SK-N-SH treated with all-trans-retinoic acid at 6 μM for 48 hours (cell line): ENCODE measurements at regions not wholly inside any gene's neighbourhood (a gene's known extent, or its start where the extent isn't known, plus 50 kb on each side); places are given as distances from the start of the nearest gene placed in this dataset.

Experiments used
- ARNTL ChIP-seq: fragments of 450-650 bp; formaldehyde crosslinking; IDR thresholded peaks from 2 replicates; pipeline ENCODE4 v1.5.0; 2020; ENCODE audit warnings: low read depth, mild to moderate bottlenecking, moderate library complexity, borderline replicate concordance
- CSDC2 ChIP-seq: fragments of 250-450 bp; sonication (Bioruptor Pico); IDR thresholded peaks from 2 replicates; pipeline ENCODE4 v1.5.0; 2020; ENCODE audit warnings: mild to moderate bottlenecking, moderate library complexity
- CSRNP3 ChIP-seq: fragments of 250-450 bp; sonication (Bioruptor Pico); IDR thresholded peaks from 2 replicates; pipeline ENCODE4 v1.5.1; 2021; ENCODE audit warnings: mild to moderate bottlenecking, moderate library complexity
- ESRRG ChIP-seq: fragments of 250-450 bp; sonication (Bioruptor Pico); IDR thresholded peaks from 2 replicates; pipeline ENCODE4 v1.6.1; 2021; ENCODE audit warnings: mild to moderate bottlenecking
- GLIS3 ChIP-seq: fragments of 250-450 bp; sonication (Bioruptor Pico); IDR thresholded peaks from 2 replicates; pipeline ENCODE4 v1.5.0; 2020; ENCODE audit warnings: mild to moderate bottlenecking, moderate library complexity
- OSR1 ChIP-seq: fragments of 250-450 bp; sonication (Bioruptor Pico); IDR thresholded peaks from 2 replicates; pipeline ENCODE4 v1.8.0; 2022; ENCODE audit warnings: moderate library complexity, mild to moderate bottlenecking, inconsistent platforms
- PATZ1 ChIP-seq: fragments of 250-450 bp; sonication (Bioruptor Pico); IDR thresholded peaks from 2 replicates; pipeline ENCODE4 v1.8.0; 2020; ENCODE audit warnings: mild to moderate bottlenecking, moderate library complexity, borderline replicate concordance
- SNAI2 ChIP-seq: fragments of 250-450 bp; sonication (Bioruptor Pico); IDR thresholded peaks from 2 replicates; pipeline ENCODE4 v1.5.0; 2020; ENCODE audit warnings: mild to moderate bottlenecking, moderate library complexity
- TSHZ2 ChIP-seq: fragments of 250-450 bp; sonication (Bioruptor Pico); IDR thresholded peaks from 2 replicates; pipeline ENCODE4 v1.5.0; 2020; ENCODE audit warnings: mild to moderate bottlenecking, moderate library complexity
- ZC3H10 ChIP-seq: fragments of 250-450 bp; sonication (Bioruptor Pico); IDR thresholded peaks from 2 replicates; pipeline ENCODE4 v1.5.1; 2021; ENCODE audit warnings: mild to moderate bottlenecking, moderate library complexity
- ZFP3 ChIP-seq: fragments of 250-450 bp; sonication (Bioruptor Pico); IDR thresholded peaks from 2 replicates; pipeline ENCODE4 v1.5.0; 2020; ENCODE audit warnings: mild to moderate bottlenecking, moderate library complexity
- ZNF565 ChIP-seq: fragments of 450-650 bp; formaldehyde crosslinking; conservative IDR thresholded peaks from 2 replicates; pipeline ENCODE4 v1.5.0; 2020; ENCODE audit warnings: low read depth, mild to moderate bottlenecking, moderate library complexity
- ZNF70 ChIP-seq: fragments of 450-650 bp; formaldehyde crosslinking; IDR thresholded peaks from 2 replicates; pipeline ENCODE4 v1.5.0; 2020; ENCODE audit warnings: mild to moderate bottlenecking, moderate library complexity
- ZNF8 ChIP-seq: fragments of 450-650 bp; formaldehyde crosslinking; IDR thresholded peaks from 2 replicates; pipeline ENCODE4 v1.5.0; 2020; ENCODE audit warnings: mild to moderate bottlenecking, moderate library complexity

- TF ChIP-seq ZC3H10 (CRISPR knock-in tag), result no peak
- no peak for TF ChIP-seq SNAI2
- no peak for TF ChIP-seq PATZ1
- no peak for TF ChIP-seq ARNTL
- TF ChIP-seq ZFP3 (CRISPR knock-in tag), result no peak
- TF ChIP-seq ZNF70, result no peak
- TF ChIP-seq ZNF565 (CRISPR knock-in tag), result no peak
- no peak for TF ChIP-seq GLIS3 (CRISPR knock-in tag)
- no peak for TF ChIP-seq TSHZ2 (CRISPR knock-in tag)
- TF ChIP-seq ESRRG (CRISPR knock-in tag), result no peak
- TF ChIP-seq OSR1 (CRISPR knock-in tag), result no peak
- no peak for TF ChIP-seq CSDC2
- no peak for TF ChIP-seq CSRNP3 (CRISPR knock-in tag)
- TF ChIP-seq ZNF8 (CRISPR knock-in tag), result no peak
These were observed 210.3 kb upstream of the ONECUT1 start for GRCh38 chr15:53000409-53000808.
